NCI-H345 treated with DMSO at 0.1 percent for 48 hours (cell line): ENCODE measurements at regions not wholly inside any gene's neighbourhood (a gene's known extent, or its start where the extent isn't known, plus 50 kb on each side); places are given as distances from the start of the nearest gene placed in this dataset.
"Not testable (repeated sequence)": the region's sequence is repeated elsewhere in the genome, so short reads cannot be mapped to it uniquely, and the experiment has no call there.

ENCODE experiments used
- DNase-seq: peaks from one replicate; lab custom pipeline; 2025; ENCODE audit not compliant: unreplicated experiment; lab: John Stamatoyannopoulos, UW

- not testable (repeated sequence) for DNase-seq
These were observed 471.6 kb upstream of the MEIS1 start for GRCh38 chr2:65963303-65963702.

- DNase-seq: no peak
These were observed 474.0 kb upstream of the MEIS1 start for GRCh38 chr2:65960953-65961352.

- DNase-seq: no peak
These were observed 477.0 kb upstream of the MEIS1 start for GRCh38 chr2:65957886-65958285.

GRCh38 chr2:65957454-65957853 is 477.5 kb upstream of the MEIS1 start:
- no peak for DNase-seq

DNA sequence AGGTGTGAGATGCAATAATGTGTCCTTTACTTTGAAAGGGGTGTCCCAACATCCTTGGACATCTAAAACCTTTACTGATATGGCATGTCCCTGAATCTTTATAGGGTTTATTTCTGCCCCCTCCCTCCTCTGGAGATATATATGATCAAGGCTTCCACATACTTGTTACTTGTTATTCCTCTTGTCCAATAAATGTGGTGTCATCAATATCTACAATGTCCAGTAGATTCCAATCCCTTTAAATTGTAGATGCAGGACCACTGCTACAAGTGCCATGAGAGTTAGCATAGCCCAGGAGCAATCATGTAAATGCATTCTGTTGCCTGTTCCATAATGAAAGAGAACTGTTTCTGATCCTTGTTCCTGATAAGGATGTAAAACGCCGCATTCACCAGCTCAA is 479.7 kb upstream of the MEIS1 start:
- no peak for DNase-seq

DNA sequence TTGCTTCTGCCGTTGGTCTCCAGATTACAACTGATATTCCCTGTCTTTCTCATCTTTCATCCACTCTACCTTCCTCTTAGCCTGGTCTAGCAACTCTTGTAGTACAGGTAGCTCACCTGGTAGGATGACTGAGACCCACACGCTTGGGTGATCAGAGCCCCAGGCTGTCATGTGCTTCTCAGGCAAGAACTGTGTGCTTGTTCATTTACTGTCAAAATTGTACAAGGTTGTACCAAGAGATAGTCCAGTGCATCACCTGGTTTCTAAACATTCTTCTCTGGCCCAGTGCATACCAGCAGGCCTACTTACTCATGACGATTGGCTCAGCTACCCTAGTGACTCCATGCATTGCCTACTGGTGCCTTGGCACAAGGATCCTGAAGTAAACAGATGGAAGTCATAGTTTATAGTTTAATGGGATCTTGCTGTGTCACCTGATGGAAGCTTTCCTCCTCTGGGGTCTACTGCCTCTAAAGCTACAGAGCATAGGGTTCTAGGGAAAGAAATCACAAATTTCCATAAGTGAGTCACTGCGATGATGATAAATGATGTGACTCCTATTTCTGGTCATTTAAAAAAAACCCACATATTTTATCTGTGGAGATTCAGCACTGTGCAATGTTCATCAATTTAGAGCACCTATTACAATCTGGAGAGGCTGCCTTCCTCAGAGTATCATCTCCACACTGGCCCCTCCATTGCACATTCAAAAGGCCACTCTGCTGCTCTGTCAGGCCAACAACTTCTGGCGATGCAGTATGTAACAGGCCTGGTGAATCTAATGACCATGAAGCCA is 481.8 kb upstream of the MEIS1 start:
- DNase-seq: no peak

- no peak for DNase-seq
These were observed 490.7 kb upstream of the MEIS1 start for GRCh38 chr2:65944213-65944612.

DNA sequence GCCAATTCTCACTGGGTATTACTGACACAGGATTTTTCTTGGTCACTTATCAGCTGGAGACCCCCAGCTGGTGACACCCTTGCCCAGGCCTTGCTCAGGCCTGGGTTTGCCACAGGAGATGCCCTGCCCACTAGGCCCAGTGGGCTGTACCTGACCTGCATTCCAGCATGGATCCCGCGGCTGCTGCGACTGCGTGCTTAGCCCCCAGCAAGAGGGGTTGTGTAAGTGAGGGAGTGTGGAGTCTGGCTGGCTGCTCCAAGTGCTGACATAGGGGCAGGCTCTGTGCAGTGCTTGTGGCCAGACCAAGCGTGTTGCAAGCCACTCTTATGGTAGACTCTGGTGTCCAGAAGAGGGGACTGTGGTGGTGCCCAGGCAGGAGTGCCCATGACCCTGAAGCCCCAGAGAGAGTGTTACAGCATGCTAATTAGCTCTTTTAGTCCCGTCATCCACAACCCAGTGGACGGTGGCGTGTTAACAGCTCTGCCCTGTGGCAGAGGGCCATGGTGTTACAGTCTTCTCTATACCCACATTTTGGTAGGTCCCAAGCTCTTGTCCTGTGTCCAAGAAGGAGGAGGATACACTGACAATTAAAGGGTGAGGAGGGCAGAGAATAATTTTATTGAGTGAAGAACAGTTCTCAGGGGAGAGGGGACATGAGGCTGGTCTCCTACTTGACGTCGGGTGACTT is 491.7 kb upstream of the MEIS1 start:
- DNase-seq: no peak

DNA sequence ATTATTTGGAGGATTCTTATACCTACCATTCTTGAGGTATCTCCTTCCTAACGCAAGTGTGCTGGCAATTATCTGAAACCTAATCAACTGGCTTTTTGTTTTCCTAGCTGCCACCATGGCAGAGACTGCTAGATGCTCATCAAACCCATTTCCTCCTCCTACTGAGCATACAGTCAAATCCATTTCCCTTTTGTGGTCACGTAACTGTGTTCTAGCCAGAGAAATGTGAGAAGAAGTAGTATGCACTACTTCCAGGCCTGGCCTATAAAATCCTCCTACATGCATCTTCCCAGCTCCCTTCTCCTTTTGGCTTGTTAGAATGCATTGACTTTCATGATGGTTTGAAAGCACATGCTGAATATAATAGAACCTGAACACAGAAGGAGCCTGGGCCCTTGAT is 494.1 kb upstream of the MEIS1 start:
- DNase-seq: no peak

GRCh38 chr2:65939687-65940086 is 495.2 kb upstream of the MEIS1 start:
- peak; percentile 84 for DNase-seq

DNA sequence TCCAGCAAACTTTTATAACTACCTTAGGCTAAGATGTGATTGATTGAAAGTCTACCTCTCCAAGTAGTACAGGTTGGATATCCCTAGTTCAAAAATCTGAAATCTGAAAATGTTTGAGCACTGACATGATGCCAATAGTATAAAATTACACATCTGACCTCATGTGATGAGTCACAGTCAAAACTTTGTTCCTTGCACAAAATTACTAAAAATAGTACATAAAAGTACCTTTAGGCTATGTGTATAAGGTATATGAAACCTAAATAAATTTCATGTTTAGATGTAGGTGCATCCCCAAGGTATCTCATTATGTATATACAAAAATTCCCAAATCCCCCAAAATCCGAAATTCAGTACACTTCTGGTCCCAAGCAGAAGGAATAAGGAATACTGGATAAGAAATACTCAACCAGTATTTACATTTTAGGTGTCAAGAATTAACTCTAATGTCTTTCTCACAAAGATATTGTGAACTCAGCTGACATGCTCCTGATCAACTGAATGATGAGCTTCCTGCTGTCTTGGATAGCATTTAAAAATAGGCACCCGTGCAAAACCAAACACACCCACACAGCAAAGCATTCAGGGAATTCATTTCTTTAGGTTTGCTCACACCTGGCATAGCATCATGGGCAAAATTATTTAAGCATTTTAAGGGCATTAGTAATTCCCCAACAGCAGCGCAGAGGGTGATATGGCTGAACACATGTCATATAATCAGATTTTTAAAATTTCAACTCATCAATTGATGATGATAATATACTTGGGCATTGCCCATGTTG is 497.4 kb upstream of the MEIS1 start:
- DNase-seq: no peak

DNA sequence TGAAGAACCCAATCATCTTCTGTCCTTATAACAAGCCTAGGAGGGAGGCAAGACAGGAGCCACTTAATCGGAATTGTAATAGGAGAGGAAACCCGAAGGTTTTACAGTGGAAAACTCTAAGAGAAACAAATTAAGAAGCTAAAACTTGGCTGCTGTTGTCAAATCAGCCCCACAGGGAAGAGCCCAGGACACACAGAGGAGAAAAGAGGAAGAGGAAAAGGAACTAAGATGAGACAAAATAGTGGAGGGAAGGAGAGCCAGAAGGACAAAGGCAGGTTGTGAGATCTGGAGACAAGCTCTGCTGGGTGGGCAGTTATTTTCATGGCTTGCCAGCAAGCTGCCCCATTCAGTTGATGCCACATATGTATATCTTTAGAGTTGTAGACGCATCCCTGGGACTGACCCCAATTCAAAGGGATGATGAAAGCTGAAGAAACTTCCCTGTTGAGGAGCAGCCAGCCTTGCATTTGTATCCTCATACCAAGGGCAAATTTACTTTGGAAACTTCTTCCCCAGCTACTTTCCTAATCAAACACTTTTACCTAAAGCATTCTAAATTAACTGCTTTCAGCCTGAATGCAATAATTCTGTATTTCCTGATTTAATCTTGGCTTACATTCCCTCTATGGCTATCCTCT is 499.8 kb upstream of the MEIS1 start:
- DNase-seq: no peak

GRCh38 chr2:65932571-65932970 is 500.2 kb upstream of the SPRED2 start:
- no peak for DNase-seq

GRCh38 chr2:65931056-65931455 is 498.7 kb upstream of the SPRED2 start:
- no peak for DNase-seq

- no peak for DNase-seq
These were observed 497.9 kb upstream of the SPRED2 start for GRCh38 chr2:65930259-65930658.

DNA sequence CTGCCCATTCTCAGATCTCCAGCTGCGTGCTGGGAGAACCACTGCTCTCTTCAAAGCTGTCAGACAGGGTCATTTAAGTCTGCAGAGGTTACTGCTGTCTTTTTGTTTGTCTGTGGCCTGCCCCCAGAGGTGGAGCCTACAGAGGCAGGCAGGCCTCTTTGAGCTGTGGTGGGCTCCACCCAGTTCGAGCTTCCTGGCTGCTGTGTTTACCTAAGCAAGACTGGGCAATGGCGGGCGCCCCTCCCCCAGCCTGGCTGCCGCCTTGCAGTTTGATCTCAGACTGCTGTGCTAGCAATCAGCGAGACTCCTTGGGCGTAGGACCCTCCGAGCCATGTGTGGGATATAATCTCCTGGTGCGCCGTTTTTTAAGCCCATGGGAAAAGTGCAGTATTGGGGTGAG is 497.3 kb upstream of the SPRED2 start:
- not testable (repeated sequence) for DNase-seq

DNA sequence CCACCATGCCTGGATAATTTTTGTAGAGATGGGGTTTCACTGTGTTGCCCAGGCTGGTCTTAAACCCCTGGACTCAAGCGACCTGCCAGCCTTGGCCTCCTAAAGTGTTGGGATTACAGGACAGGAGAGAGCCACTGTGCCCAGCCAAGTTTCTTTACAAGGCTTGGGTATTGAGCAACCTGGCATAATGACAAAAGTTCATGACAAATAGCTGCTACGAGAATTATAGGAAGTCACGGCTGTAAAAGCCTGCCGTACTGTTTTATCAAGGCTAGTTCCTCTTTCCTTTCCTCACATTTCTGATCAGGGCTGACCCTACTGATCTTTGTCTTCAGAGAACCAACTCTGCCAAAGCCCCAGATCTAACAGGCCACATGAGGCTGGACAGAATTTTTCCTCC is 490.4 kb upstream of the SPRED2 start:
- no peak for DNase-seq

- DNase-seq: no peak
These were observed 489.6 kb upstream of the SPRED2 start for GRCh38 chr2:65922030-65922429.

DNA sequence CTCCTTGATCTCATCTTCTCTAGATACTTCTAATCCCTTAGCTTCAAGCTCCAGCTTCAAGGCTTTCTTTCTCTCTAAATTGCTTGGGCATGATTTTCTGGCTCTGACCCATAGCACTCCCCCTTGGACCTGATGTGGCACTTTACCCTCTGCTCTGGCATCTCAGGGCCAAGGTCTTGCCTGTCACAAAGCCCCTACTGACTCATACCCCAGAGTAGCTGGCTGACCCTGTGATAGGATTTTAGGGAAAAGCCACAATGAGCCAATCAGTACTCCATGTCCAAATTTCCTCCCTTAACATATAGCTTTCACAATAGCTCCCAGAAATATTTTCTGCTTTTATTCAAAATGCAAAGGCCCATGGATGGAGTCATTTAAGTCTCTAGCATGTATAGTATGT is 488.7 kb upstream of the SPRED2 start:
- no peak for DNase-seq

- DNase-seq: no peak
These were observed 488.3 kb upstream of the SPRED2 start for GRCh38 chr2:65920659-65921058.

- DNase-seq: peak; percentile 41
These were observed 487.3 kb upstream of the SPRED2 start for GRCh38 chr2:65919550-65920188.
